ENCODE measurements at regions not wholly inside any gene's neighbourhood (a gene's known extent, or its start where the extent isn't known, plus 50 kb on each side); places are given as distances from the start of the nearest gene placed in this dataset.

GRCh38 chr6:132937466-132937906 is 123.1 kb downstream of the RPS12 start:
- no peak for DNase-seq

DNA sequence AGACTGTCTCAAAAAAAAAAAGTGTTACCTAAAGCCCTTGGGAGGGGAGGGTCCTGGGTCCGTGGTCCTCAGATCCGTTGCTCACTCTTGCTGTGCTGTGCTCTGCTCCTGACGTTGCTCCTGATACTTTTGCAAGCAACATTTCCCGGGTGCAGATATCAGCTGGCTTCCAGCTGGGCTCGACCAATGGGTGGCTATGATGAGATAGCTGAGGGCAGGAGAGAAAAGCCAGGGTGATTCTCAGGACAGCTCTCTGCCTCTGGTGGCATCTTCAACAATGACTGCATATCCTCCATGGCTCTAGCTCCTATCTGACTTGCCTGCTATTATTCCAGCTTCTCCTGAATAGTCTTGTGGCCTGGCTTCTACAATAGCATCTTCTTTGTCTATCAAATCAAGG is 134.5 kb downstream of the RPS12 start:
- no peak for DNase-seq

- no peak for DNase-seq
These were observed 136.2 kb downstream of the RPS12 start for GRCh38 chr6:132950566-132950965.

GRCh38 chr6:132952031-132952867 is 137.9 kb downstream of the RPS12 start:
- DNase-seq = no peak

DNA sequence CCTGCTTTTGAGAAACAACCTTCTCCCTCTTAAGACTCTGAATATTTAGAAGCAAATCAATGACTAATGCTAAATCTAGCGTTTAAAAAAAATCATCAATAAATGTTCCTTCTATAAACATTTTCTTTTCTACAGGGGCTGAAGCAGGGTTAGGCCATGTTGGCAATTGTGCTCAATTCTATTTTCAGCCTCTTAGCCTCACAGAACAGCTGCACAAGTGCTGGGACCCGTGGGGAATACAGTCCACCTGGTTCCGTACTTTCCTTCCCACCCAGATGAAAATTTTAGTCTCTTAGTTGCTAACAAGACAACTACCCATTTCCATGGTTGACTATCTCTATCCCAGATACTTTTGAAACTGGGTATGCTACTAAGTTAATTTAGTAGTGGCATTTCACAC is 138.6 kb downstream of the RPS12 start:
- DNase-seq = no peak

- DNase-seq = no peak
These were observed 139.9 kb downstream of the RPS12 start for GRCh38 chr6:132954222-132954621.

DNA sequence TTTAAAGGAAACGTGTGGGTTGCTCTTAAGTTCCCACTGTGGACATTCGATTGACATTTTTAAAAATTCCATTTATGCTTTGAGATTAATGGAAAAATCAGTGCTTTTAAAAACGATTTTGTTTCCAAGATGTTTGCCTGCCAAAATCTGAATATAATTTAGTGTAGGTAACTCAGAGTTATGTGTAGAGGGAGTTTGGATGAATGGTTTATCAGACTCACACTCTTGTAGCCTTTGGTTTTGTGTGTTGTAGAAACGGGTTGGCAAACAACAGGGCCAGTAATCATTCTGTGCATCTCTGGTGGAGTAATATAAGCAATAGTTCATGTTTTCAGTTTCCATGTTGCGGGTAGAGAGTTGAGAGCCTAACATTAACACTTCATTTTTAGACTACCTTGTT is 140.6 kb downstream of the RPS12 start:
- no peak for DNase-seq

GRCh38 chr6:132959639-132960326 is 145.4 kb downstream of the RPS12 start:
- no peak for DNase-seq

DNA sequence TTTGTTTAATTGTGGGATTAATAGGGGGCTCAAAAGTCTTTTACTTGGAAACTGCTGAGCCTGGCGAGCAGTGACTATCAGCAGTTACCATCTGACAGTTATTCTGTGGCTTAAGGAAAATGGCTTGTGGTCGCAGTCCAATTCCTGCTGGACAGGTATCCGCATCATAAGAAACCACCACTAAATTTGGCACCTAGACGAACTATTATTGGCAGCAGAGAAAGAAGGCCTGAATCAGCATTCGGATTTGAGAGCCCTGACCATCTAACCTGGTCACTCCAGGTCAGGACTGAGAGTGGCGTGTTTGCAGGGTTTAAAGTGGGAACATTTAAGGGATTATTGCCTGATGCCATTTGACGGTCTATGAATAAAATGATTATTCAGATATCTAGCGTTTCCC is 146.4 kb downstream of the RPS12 start:
- no peak for DNase-seq

DNA sequence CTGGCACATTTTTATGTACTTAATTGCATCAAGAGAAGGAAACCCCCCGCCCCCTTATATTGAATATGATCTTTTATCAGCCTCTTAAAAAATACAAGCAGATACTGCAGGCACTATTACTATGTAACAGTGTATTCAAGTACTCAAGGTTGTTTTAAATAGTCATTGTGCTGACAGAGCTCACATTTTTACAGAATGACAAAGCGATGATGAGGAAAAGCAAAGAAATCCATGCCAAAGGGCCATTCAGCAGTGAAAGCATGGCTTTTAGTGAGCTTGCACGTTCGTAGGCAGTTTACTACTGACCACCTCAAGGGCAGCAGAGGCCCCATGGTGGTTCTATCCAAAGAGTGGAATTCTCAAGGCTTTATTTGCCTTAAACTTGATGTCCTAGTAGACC is 146.8 kb downstream of the RPS12 start:
- DNase-seq = no peak

GRCh38 chr6:132961610-132962009 is 147.2 kb downstream of the RPS12 start:
- no peak for DNase-seq

DNA sequence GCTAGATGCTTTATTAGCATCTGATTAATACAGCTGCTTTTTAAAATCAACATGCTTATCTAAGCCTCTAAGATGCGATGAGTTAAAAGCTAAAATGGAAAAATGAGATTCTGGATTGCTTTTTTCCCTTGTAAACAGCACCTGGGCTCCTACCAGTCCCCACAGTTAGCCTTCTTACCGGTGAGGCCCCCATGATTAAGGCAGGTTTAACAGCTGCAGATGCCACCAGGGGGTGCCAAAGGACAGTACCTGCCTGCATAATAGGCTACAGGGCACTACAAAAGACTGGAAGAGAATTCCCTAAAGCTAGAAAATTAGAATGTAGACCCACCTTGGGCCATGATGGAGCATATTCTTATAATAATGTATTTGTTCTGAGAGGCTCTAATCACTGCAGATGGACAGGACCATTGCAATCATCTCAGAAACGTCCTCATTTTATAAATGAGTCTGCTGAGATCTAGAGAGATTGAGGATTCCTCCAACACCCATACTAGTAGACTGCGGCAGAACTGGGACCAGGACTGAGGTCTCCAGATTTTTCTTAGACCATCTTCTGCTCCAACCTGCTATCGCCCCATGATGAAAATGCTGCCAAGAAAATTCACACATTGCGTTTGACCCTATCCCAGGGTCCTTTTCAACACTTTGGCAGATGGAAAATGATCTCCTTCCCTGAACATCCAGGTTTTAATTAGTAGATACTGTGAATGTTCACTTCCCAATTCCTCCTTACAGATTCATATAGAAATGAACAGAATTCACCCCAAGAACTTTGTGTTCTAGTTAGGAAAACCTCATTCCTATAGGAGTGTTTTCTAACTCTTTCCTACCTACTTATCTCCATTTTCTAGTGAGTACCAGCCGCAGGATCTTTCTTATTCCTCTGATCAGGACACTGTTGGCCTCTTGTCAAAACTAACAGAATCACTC is 148.8 kb downstream of the RPS12 start:
- peak; percentile 59 for DNase-seq

- no peak for DNase-seq
These were observed 149.9 kb downstream of the RPS12 start for GRCh38 chr6:132964101-132964867.

- DNase-seq = no peak
These were observed 150.6 kb downstream of the RPS12 start for GRCh38 chr6:132964868-132965382.

DNA sequence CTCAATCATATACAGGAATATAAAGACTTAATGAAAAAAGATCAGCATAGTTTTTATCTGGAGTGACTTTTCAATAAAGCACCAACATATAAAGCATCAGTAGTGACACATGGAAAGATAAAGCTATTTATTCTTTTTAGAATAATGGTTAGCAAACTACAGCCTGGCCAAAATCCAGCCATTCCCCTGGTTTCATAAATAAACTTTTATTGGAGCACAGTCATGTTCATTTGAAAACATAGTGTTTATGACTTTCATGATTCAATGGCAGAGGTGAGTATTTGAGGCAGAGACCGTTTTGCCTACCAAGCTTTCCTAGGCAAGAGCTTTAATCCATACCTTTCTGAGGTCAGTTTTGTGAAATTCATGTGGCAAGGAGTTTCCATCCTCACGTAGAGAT is 153.5 kb downstream of the RPS12 start:
- DNase-seq = no peak

GRCh38 chr6:132968419-132968950 is 154.1 kb downstream of the RPS12 start:
- DNase-seq = no peak

DNA sequence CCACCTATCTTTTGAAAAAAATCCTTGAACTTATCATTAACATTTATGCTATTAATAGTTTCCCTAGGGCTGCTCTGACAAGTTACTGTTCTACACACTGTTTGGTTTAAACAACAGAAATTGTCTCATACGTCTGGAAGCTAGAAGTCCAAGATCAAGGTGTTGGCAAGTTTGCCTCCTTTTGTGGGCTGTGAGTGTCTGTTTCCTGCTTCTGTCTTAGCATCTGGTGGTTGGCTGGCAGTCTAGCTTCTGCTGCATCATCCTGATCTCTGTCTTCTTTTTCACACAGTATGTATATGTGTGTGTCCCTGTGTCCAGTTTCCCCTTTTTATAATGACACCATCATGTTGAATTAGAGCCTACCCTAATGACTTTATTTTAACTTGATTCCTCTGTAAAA is 154.8 kb downstream of the RPS12 start:
- DNase-seq = no peak

- DNase-seq = no peak
These were observed 157.3 kb downstream of the RPS12 start for GRCh38 chr6:132971676-132972075.

- no peak for DNase-seq
These were observed 157.9 kb downstream of the RPS12 start for GRCh38 chr6:132972254-132972653.

DNA sequence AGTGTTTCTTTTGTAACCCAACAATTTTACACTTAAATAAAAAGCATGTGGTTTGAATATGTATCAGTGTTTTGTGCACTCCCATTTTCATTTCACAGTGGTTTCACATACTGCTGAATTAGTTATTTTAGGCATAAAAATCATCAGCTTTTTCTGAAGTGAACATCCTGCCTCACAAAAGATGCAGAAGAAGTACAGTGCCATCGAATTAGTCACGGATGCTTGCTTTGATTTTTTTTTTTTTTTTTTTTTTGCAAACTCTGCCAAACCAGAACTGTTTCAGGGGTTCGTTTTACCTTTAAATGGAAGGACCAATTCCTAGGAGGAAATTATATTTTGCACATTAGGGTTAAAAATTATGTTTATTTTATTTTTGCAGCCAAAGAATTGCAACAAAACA is 158.6 kb downstream of the RPS12 start:
- no peak for DNase-seq

DNA sequence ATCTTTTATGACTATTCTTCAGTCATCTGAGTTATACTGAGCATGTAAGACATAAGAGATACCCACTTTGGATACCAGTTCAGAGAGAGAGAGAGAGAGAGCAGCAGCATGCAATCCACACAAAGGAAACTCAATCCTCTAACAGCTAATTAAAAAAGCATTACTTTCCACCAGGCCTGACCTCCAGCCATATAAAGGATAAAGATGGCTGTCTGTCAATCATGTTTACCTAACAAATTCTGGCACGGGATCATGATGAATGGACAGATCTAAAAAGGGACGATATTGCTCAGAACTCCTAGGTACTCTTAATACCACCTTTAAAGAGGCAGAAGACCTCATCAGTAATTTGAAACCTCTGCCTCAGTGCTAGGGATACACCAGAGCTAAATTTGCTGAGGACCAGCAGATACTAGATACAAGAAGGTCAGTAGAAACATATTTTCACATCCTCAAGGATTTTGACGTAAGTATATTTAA is 159.2 kb downstream of the RPS12 start:
- DNase-seq = no peak

DNA sequence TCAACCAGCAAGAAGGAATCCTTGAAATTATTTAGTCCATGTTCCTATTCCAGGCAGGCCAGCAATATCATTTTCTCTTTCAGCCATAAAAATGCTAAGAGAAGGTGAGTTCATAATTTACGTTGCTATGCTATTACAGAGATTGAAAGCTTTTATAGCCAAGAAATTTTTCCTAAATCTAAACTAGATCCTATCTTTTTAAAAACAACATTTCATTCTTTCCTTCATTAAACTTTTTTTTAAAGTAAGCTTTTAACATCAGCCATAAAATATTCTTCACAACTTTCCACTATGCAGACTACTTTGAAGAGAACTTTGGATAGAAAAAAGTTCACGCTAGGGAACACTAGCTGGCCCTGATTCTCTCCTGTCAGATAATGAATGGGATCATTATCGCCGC is 159.8 kb downstream of the RPS12 start:
- DNase-seq = no peak
